ENCODE measurements at regions not wholly inside any gene's neighbourhood (a gene's known extent, or its start where the extent isn't known, plus 50 kb on each side); places are given as distances from the start of the nearest gene placed in this dataset.

GRCh38 chr13:62551588-62551987, 1135.9 kb upstream of the PCDH20 start:
- no peaks in the 10 kb centered on the region for H3K79me2 ChIP-seq (ENCODE audit: insufficient read depth, low read length)
- no peak overlapping the region for H2AFZ ChIP-seq (ENCODE audit: low read depth, low read length, poor library complexity, severe bottlenecking)
- ChIA-PET POLR2A (no interaction called here), RAD21 (ENCODE audit: low non-redundant PET in 1 of 2, low total read pairs in 2 of 2, uncharacterized antibody in 2 of 2, unreplicated experiment in 2 of 2) (no interaction called here), CTCF (no interaction called here)
- no peak overlapping the region for H3K27ac ChIP-seq (ENCODE audit: low read depth, low read length)
- H3K4me2 ChIP-seq (ENCODE audit: low read length), result no peak overlapping the region
- no peaks in the 10 kb centered on the region for H3K27me3 ChIP-seq (ENCODE audit: insufficient read depth, low read length)
- no peaks in the 10 kb centered on the region for H3K4me1 ChIP-seq (ENCODE audit: control insufficient read depth in 1 of 2, insufficient read depth in 2 of 2, low read length in 2 of 2)
- ATAC-seq, result no peak
- BruUV-seq (replicated peaks), result no TSS peak
- TF ChIP-seq ZFX (IDR thresholded peaks at IDR 0.05), result no peak
- TF ChIP-seq CBX3 (IDR thresholded peaks at IDR 0.05; ENCODE audit: low read depth), result no peak
- no peak for TF ChIP-seq POLR2AphosphoS5 (IDR thresholded peaks at IDR 0.05; ENCODE audit: low read depth, low read length)
- TF ChIP-seq SIN3A (IDR thresholded peaks at IDR 0.05; ENCODE audit: low read depth), result no peak
- no peak for TF ChIP-seq CTCF (IDR thresholded peaks at IDR 0.05 in 2 of 3, conservative IDR thresholded peaks at IDR 0.05 in 1 of 3; ENCODE audit: borderline replicate concordance in 1 of 3, insufficient read depth in 1 of 3, low read depth in 2 of 3, low read length in 2 of 3)
- TF ChIP-seq ATF3 (IDR thresholded peaks at IDR 0.05), result no peak
- no peak for TF ChIP-seq SRF (IDR thresholded peaks at IDR 0.05; ENCODE audit: low read depth)
- TF ChIP-seq POLR2A (IDR thresholded peaks at IDR 0.05; ENCODE audit: borderline replicate concordance, extremely low read depth, insufficient read depth, insufficient read length), result no peak
- TF ChIP-seq JUND (IDR thresholded peaks at IDR 0.05), result no peak
- TF ChIP-seq ELF1 (IDR thresholded peaks at IDR 0.05; ENCODE audit: borderline replicate concordance, low read depth), result no peak
- TF ChIP-seq ZNF274 (IDR thresholded peaks at IDR 0.05; ENCODE audit: low read depth, low read length), result no peak
- TF ChIP-seq TCF7L2 (IDR thresholded peaks at IDR 0.05; ENCODE audit: borderline replicate concordance, extremely low read depth, insufficient read depth, insufficient read length), result no peak
- TF ChIP-seq FOSL1 (IDR thresholded peaks at IDR 0.05; ENCODE audit: low read depth), result no peak
- no peaks in the 10 kb centered on the region for H3K9me2 ChIP-seq (ENCODE audit: insufficient read depth)
- no peaks in the 10 kb centered on the region; a peak in 1 of 4 replicates for H3K9me3 ChIP-seq (ENCODE audit: control insufficient read depth in 1 of 2, insufficient read depth in 1 of 2, low read depth in 1 of 2, low read length in 2 of 2)
- no peak for DNase-seq (ENCODE audit: low read depth, low spot score)
- H3K4me3 ChIP-seq (replicated peaks in 1 of 2; ENCODE audit: low read depth in 1 of 2, low read length in 2 of 2), result no peak overlapping the region
- H3K9ac ChIP-seq (ENCODE audit: low read length), result no peak overlapping the region
- H4K20me1 ChIP-seq (ENCODE audit: insufficient read depth), result no peaks in the 10 kb centered on the region
- intact Hi-C loops (cut with micrococcal nuclease), result no loop called here
- H3K36me3 ChIP-seq (ENCODE audit: control insufficient read depth in 1 of 2, insufficient read depth in 2 of 2, low read length in 2 of 2), result no peaks in the 10 kb centered on the region

Data from HCT116 (cell line).